ENCODE measurements at regions not wholly inside any gene's neighbourhood (a gene's known extent, or its start where the extent isn't known, plus 50 kb on each side); places are given as distances from the start of the nearest gene placed in this dataset.
"Not testable (repeated sequence)": the region's sequence is repeated elsewhere in the genome, so short reads cannot be mapped to it uniquely, and the experiment has no call there.

DNA sequence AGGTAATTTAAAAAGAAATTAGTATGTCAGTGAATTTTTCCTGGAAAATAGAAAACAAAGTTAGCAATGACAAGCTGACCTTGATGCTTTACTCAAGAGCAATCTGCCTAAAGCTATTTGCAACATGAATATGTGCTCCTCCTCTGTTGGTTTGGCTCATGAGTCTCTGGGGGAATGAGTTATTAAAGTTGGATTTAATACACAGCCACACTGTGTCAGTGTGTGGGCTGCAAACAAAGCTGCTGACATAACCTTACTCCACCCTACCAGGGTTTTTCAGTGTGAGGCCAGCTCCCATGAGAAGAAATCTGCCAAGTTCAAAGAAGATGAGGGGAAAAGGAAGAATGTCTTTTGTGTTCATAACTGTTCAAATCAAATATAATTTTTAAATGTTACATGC lies 280.5 kb downstream of the TLL1 start:
- H3K27me3 Mint-ChIP-seq, result no peaks in the 10 kb centered on the region
- H3K4me3 Mint-ChIP-seq, result no peak overlapping the region
- no peaks in the 10 kb centered on the region for H3K36me3 Mint-ChIP-seq
- peaks cover 1 to 8% of the 10 kb centered on the region in 2 donors for H3K9me3 Mint-ChIP-seq
- ATAC-seq (replicated peaks) (no peak), DNase-seq (no peak)
- H3K4me1 Mint-ChIP-seq, result no peaks in the 10 kb centered on the region
- H3K27ac Mint-ChIP-seq, result no peak overlapping the region

DNA sequence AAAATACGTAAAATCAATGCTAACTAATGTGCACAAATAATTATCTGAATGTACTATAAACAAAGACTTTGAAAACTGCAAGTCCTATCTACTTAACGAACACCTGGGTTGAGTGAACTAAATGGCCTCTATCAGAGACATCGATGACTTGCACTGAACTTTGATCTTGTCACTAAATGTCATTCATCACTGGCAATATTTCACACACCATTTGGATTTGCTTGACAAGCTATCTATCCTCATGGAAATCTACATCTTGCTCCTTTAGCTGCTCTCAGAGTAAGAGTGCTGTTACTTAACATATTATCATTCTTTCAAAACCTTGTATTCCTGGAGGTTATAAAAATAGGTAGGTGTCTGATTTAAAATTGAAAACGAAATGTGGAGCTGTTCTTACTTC lies 289.3 kb downstream of the TLL1 start:
- Mint-ChIP-seq H3K9me3 (peaks cover 0 to 6% of the 10 kb centered on the region in 2 donors), H3K4me1 (no peaks in the 10 kb centered on the region), H3K4me3 (no peak overlapping the region), H3K36me3 (no peaks in the 10 kb centered on the region), H3K27me3 (no peaks in the 10 kb centered on the region), H3K27ac (no peak overlapping the region)
- ATAC-seq (replicated peaks), result no peak
- no peak for DNase-seq

GRCh38 chr4:166165829-166166420 lies 292.9 kb downstream of the TLL1 start:
- H3K9me3 Mint-ChIP-seq, result no peaks in the 10 kb centered on the region
- no peak overlapping the region for H3K27ac Mint-ChIP-seq
- H3K27me3 Mint-ChIP-seq, result no peaks in the 10 kb centered on the region
- H3K4me1 Mint-ChIP-seq, result no peaks in the 10 kb centered on the region
- H3K36me3 Mint-ChIP-seq, result no peaks in the 10 kb centered on the region
- H3K4me3 Mint-ChIP-seq, result no peak overlapping the region
- no peak for DNase-seq
- peak; percentile 86 to 88 for ATAC-seq (replicated peaks)

DNA sequence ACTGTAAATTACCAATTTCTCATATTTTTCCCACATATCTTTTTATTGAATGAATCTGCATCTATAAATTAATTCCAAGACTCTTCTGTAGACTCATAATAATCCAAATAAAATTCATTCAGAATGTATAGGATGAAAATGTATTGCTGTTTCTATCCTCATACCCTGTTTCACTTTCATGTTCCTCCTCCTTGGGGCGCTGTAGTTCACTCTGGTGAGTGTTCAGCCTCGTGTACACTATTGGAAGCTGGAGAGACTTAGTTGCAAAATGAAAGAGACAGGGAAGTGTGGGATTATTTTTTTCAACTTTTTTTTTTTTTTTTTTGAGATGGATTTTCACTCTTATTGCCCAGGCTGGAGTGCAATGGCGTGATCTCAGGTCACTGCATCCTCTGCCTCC lies 296.1 kb downstream of the TLL1 start:
- ATAC-seq (replicated peaks) (no peak), DNase-seq (no peak)
- Mint-ChIP-seq H3K27me3 (no peaks in the 10 kb centered on the region), H3K27ac (no peak overlapping the region), H3K4me3 (no peak overlapping the region), H3K4me1 (no peaks in the 10 kb centered on the region), H3K9me3 (no peaks in the 10 kb centered on the region), H3K36me3 (no peaks in the 10 kb centered on the region)

DNA sequence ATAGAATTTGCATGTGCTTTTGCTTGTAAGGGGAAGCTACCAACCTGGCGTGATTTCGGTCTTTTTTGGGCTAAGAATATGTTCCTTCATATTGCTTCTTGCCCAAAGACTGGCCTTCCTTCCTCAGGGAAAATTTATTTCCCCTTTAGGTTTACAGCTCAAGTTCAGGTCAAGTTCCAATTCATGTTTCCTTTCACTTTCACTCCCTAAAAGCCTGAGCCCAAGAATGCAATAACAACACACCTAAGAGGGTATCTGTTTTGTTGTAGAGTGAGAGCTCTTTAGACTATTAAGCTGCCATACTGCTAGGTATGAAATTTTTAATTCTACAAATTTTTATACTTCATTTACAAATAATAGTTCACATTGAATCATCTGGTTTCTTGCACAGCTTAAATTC lies 299.6 kb downstream of the TLL1 start:
- DNase-seq (no peak), ATAC-seq (replicated peaks) (no peak)
- Mint-ChIP-seq H3K4me3 (no peak overlapping the region), H3K36me3 (no peaks in the 10 kb centered on the region), H3K27me3 (no peaks in the 10 kb centered on the region), H3K27ac (no peak overlapping the region), H3K4me1 (no peaks in the 10 kb centered on the region), H3K9me3 (no peaks in the 10 kb centered on the region)

GRCh38 chr4:166174717-166175490 lies 301.9 kb downstream of the TLL1 start:
- no peak for DNase-seq

DNA sequence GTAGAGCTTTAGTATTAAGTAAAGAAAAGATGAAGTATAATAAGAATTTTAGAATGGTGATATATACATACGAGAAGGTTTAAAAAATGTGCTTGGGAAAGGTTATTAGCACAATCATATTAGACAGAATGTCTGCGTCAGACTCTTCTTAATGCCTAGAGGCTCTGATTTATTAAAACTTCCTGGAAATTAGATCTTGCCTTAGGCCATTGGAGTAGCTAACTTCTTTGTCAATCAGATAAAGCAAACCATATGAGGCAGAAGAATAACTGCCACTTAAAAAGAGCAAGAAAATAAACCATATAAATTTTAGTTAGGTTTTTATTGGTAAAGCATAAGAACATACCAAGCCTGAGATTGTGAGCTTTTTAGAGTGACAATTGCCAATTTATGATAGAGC lies 309.1 kb downstream of the TLL1 start:
- Mint-ChIP-seq H3K4me1 (no peaks in the 10 kb centered on the region), H3K4me3 (no peak overlapping the region), H3K27me3 (no peaks in the 10 kb centered on the region), H3K27ac (no peak overlapping the region), H3K36me3 (no peaks in the 10 kb centered on the region), H3K9me3 (peaks cover 5 to 12% of the 10 kb centered on the region in 2 donors)
- DNase-seq (no peak), ATAC-seq (replicated peaks) (no peak)

More at GRCh38 chr4:166174717-166175490, 301.9 kb downstream of the TLL1 start:
- Mint-ChIP-seq H3K4me3 (no peak overlapping the region), H3K27me3 (no peaks in the 10 kb centered on the region), H3K27ac (no peak overlapping the region), H3K36me3 (no peaks in the 10 kb centered on the region), H3K4me1 (no peaks in the 10 kb centered on the region), H3K9me3 (no peaks in the 10 kb centered on the region)
- ATAC-seq (replicated peaks), result no peak

DNA sequence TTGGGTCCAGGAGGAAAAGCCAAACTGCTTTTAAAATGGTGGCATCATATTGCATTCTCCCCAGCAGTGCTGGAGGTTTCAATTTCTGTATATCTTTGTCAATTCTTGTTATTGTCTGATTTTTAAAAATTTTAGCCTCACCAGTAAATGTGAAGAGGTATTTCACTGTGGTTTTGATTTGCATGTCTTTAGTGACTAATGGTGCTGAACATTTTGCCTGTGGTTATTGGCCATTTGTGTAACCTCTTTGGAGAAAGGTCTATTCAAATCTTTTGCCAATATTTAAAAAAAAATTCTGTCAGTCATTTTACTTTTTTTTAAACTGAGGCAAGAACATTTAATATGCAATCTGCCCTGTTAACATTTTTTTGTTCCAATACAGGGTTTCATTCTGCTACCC lies 322.1 kb downstream of the TLL1 start:
- H3K4me1 Mint-ChIP-seq, result no peaks in the 10 kb centered on the region
- H3K27me3 Mint-ChIP-seq, result no peaks in the 10 kb centered on the region
- ATAC-seq (replicated peaks) (no peak), DNase-seq (no peak)
- H3K9me3 Mint-ChIP-seq, result no peaks in the 10 kb centered on the region
- no peak overlapping the region for H3K4me3 Mint-ChIP-seq
- H3K27ac Mint-ChIP-seq, result no peak overlapping the region
- no peaks in the 10 kb centered on the region for H3K36me3 Mint-ChIP-seq

GRCh38 chr4:166197166-166197565 lies 324.1 kb downstream of the TLL1 start:
- no peak for ATAC-seq (replicated peaks)
- no peaks in the 10 kb centered on the region for H3K27me3 Mint-ChIP-seq
- H3K4me3 Mint-ChIP-seq, result no peak overlapping the region
- H3K36me3 Mint-ChIP-seq, result no peaks in the 10 kb centered on the region
- no peaks in the 10 kb centered on the region for H3K4me1 Mint-ChIP-seq
- H3K27ac Mint-ChIP-seq, result no peak overlapping the region
- no peaks in the 10 kb centered on the region for H3K9me3 Mint-ChIP-seq
- no peak for DNase-seq

DNA sequence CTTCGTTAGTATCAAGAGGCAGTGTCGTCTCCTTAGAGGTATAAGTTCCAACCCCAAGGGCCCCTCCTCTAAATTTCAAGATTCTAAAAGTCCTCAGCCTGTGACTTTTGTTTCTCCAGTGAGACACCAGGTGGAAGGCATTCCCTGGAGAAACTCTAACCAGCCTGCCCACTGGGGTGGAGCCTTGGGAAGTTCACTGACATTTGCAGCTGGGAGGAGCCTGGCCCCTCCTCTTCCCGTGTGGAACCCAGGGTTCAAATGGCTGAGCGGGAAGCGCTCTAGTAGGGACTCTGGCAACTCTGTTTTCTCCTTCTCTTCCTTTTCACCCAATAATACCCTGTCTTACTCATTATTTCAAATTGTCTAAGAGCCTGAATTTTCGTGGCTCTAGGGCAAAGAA lies 325.0 kb downstream of the TLL1 start:
- no peaks in the 10 kb centered on the region for H3K4me1 Mint-ChIP-seq
- no peak overlapping the region for H3K4me3 Mint-ChIP-seq
- H3K27me3 Mint-ChIP-seq, result no peaks in the 10 kb centered on the region

GRCh38 chr4:166198516-166199310 lies 325.7 kb downstream of the TLL1 start:
- DNase-seq (no peak), ATAC-seq (replicated peaks) (no peak)
- H3K4me1 Mint-ChIP-seq, result no peaks in the 10 kb centered on the region
- H3K27ac Mint-ChIP-seq, result no peak overlapping the region
- no peak overlapping the region for H3K4me3 Mint-ChIP-seq
- H3K9me3 Mint-ChIP-seq, result no peaks in the 10 kb centered on the region
- H3K27me3 Mint-ChIP-seq, result no peaks in the 10 kb centered on the region
- no peaks in the 10 kb centered on the region for H3K36me3 Mint-ChIP-seq

More for the DNA sequence above, 325.0 kb downstream of the TLL1 start:
- ATAC-seq (replicated peaks) (no peak), DNase-seq (no peak)
- no peaks in the 10 kb centered on the region for H3K9me3 Mint-ChIP-seq
- H3K36me3 Mint-ChIP-seq, result no peaks in the 10 kb centered on the region
- no peak overlapping the region for H3K27ac Mint-ChIP-seq

DNA sequence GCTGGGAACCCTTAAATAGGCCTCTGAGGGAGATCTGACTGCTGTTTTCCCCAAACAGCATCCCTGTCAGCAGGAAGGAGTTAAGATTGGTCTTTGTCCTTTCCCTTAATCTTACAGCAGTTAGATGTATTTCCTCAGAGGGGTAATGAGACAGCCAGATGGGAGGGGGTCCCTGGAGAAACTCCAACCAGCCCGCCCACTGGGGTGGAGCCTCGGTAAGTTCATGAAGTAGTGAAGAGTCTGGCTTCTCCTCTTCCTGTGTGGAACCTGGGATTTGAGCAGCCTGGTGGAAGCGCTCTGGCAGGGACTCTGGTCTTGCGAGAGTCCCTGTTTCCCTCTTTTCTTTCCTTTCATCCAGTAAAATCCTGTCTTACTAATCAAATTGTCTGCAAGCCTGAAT lies 330.0 kb downstream of the TLL1 start:
- Mint-ChIP-seq H3K27ac (no peak overlapping the region), H3K4me1 (no peaks in the 10 kb centered on the region), H3K36me3 (no peaks in the 10 kb centered on the region), H3K4me3 (no peak overlapping the region), H3K9me3 (no peaks in the 10 kb centered on the region), H3K27me3 (no peaks in the 10 kb centered on the region)
- DNase-seq, result no peak
- ATAC-seq (replicated peaks), result no peak

- H3K4me1 Mint-ChIP-seq; H3K36me3 Mint-ChIP-seq; H3K27me3 Mint-ChIP-seq; ATAC-seq (replicated peaks); DNase-seq; H3K4me3 Mint-ChIP-seq; H3K27ac Mint-ChIP-seq: not testable (repeated sequence)
- peaks cover 16 to 17% of the 10 kb centered on the region in 2 donors for H3K9me3 Mint-ChIP-seq
Measured at GRCh38 chr4:166212326-166212725, 339.3 kb downstream of the TLL1 start.

GRCh38 chr4:166222271-166222670 lies 349.2 kb downstream of the TLL1 start:
- ATAC-seq (replicated peaks) (no peak), DNase-seq (no peak)
- Mint-ChIP-seq H3K27me3 (no peaks in the 10 kb centered on the region), H3K4me1 (no peaks in the 10 kb centered on the region), H3K9me3 (no peaks in the 10 kb centered on the region), H3K36me3 (no peaks in the 10 kb centered on the region), H3K4me3 (no peak overlapping the region), H3K27ac (no peak overlapping the region)

GRCh38 chr4:166228112-166228511 lies 355.1 kb downstream of the TLL1 start:
- no peaks in the 10 kb centered on the region for H3K4me1 Mint-ChIP-seq

More at GRCh38 chr4:166228112-166228511, 355.1 kb downstream of the TLL1 start:
- Mint-ChIP-seq H3K9me3 (peaks cover 0 to 5% of the 10 kb centered on the region in 2 donors), H3K27ac (no peak overlapping the region), H3K27me3 (no peaks in the 10 kb centered on the region), H3K36me3 (no peaks in the 10 kb centered on the region), H3K4me3 (no peak overlapping the region)
- no peak for ATAC-seq (replicated peaks)
- no peak for DNase-seq
